ENCODE measurements at regions not wholly inside any gene's neighbourhood (a gene's known extent, or its start where the extent isn't known, plus 50 kb on each side); places are given as distances from the start of the nearest gene placed in this dataset.
"Not testable (repeated sequence)": the region's sequence is repeated elsewhere in the genome, so short reads cannot be mapped to it uniquely, and the experiment has no call there.

GRCh38 chr11:115612046-115612730 lies 108.0 kb upstream of the CADM1 start:
- CTCF ChIA-PET, result interaction anchor here (1.0 kb wide), 1 partner anchor 288 kb away, joined by 4 read pairs; no protein-coding TSS in a partner anchor
- Histone ChIP-seq H3K27me3 (ENCODE audit: control insufficient read depth, insufficient read depth, low read length) (peaks cover 3% of the 10 kb centered on the region), H3K9me3 (ENCODE audit: control insufficient read depth, insufficient read depth, low read length) (no peaks in the 10 kb centered on the region), H3K27ac (ENCODE audit: low read depth, low read length) (no peak overlapping the region), H3K4me3 (ENCODE audit: low read depth, low read length) (no peak overlapping the region)
- POLR2A ChIA-PET, result interaction anchor here (1.2 kb wide), 1 partner anchor 11 kb away, joined by 4 read pairs; no protein-coding TSS in a partner anchor
- DNase-seq (ENCODE audit: low read depth, low spot score), result no peak
- no peak for TF ChIP-seq CTCF (IDR thresholded peaks at IDR 0.05; ENCODE audit: low read depth, low read length)

GRCh38 chr11:115611343-115611742 lies 107.1 kb upstream of the CADM1 start:
- ChIA-PET POLR2A (no interaction called here), CTCF (no interaction called here)
- peaks cover 3% of the 10 kb centered on the region for H3K27me3 ChIP-seq (ENCODE audit: control insufficient read depth, insufficient read depth, low read length)
- H3K9me3 ChIP-seq (ENCODE audit: control insufficient read depth, insufficient read depth, low read length), result no peaks in the 10 kb centered on the region
- H3K27ac ChIP-seq (ENCODE audit: low read depth, low read length), result no peak overlapping the region
- no peak for DNase-seq (ENCODE audit: low read depth, low spot score)
- no peak overlapping the region for H3K4me3 ChIP-seq (ENCODE audit: low read depth, low read length)
- TF ChIP-seq CTCF (IDR thresholded peaks at IDR 0.05; ENCODE audit: low read depth, low read length), result no peak

GRCh38 chr11:115610908-115611307 lies 106.7 kb upstream of the CADM1 start:
- CTCF ChIA-PET, result interaction anchor here (0.7 kb wide), 1 partner anchor 277 kb away, joined by 3 read pairs; no protein-coding TSS in a partner anchor

GRCh38 chr11:115610234-115610633 lies 106.0 kb upstream of the CADM1 start:
- H3K9me3 ChIP-seq (ENCODE audit: control insufficient read depth, insufficient read depth, low read length); H3K27me3 ChIP-seq (ENCODE audit: control insufficient read depth, insufficient read depth, low read length); DNase-seq (ENCODE audit: low read depth, low spot score); POLR2A ChIA-PET; H3K27ac ChIP-seq (ENCODE audit: low read depth, low read length); H3K4me3 ChIP-seq (ENCODE audit: low read depth, low read length): not testable (repeated sequence)
- CTCF ChIA-PET, result interaction anchor here (0.7 kb wide), 2 partner anchors 106 to 276 kb away, joined by 3 read pairs; partner anchors contain the start of gene CADM1

More at GRCh38 chr11:115610908-115611307, 106.7 kb upstream of the CADM1 start:
- H3K27me3 ChIP-seq (ENCODE audit: control insufficient read depth, insufficient read depth, low read length), result peaks cover 3% of the 10 kb centered on the region
- H3K9me3 ChIP-seq (ENCODE audit: control insufficient read depth, insufficient read depth, low read length), result no peaks in the 10 kb centered on the region
- no peak for DNase-seq (ENCODE audit: low read depth, low spot score)
- no peak overlapping the region for H3K27ac ChIP-seq (ENCODE audit: low read depth, low read length)
- POLR2A ChIA-PET, result no interaction called here
- no peak overlapping the region for H3K4me3 ChIP-seq (ENCODE audit: low read depth, low read length)
- TF ChIP-seq CTCF (IDR thresholded peaks at IDR 0.05; ENCODE audit: low read depth, low read length), result no peak

DNA sequence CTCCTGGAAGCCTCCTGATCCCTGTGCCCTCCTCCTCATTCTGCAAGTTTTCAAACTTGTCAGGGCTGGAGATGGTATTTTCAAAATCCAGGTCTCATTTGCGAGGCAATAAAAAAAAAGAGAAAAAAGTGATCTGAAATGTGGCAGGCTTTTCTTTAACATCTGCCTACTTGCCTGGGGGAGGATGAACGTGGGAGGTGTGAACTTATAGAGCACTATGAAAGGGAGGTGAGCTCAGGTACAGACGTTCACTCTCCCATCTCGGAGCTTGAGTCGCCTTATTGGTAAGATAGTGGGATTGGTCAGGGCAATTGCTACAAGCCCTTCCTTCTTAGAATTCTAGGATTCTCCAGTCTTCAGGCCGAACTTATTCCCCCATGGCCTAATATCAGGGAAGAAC lies 104.8 kb upstream of the CADM1 start:
- ChIA-PET CTCF (no interaction called here), POLR2A (no interaction called here)

More for the DNA sequence above, 104.8 kb upstream of the CADM1 start:
- H3K27me3 ChIP-seq (ENCODE audit: control insufficient read depth, insufficient read depth, low read length), result peaks cover 3% of the 10 kb centered on the region
- no peak for TF ChIP-seq CTCF (IDR thresholded peaks at IDR 0.05; ENCODE audit: low read depth, low read length)
- no peak overlapping the region for H3K4me3 ChIP-seq (ENCODE audit: low read depth, low read length)
- no peak overlapping the region for H3K27ac ChIP-seq (ENCODE audit: low read depth, low read length)
- no peaks in the 10 kb centered on the region for H3K9me3 ChIP-seq (ENCODE audit: control insufficient read depth, insufficient read depth, low read length)
- DNase-seq (ENCODE audit: low read depth, low spot score), result no peak
